B cell (primary cell): ENCODE measurements at regions not wholly inside any gene's neighbourhood (a gene's known extent, or its start where the extent isn't known, plus 50 kb on each side); places are given as distances from the start of the nearest gene placed in this dataset.

Source experiments
- ATAC-seq: fragments of 200-7000 bp; cut with Tn5 transposase; one replicate; pipeline ENCODE4 v1.10.0; 2021; ENCODE audit warnings: low read depth, mild to moderate bottlenecking, moderate number of reproducible peaks, moderate library complexity
- CTCF ChIA-PET: fragments of 350-600 bp; sonication (Branson Sonifier 250); formaldehyde crosslinking; loops from one replicate; lab custom pipeline; 2021; ENCODE audit warnings: antibody characterized with exemption, inconsistent platforms; lab: Charles Lee
- POLR2A ChIA-PET: fragments of 350-600 bp; sonication (Branson Sonifier 250); formaldehyde crosslinking; loops from one replicate; lab custom pipeline; 2021; ENCODE audit warnings: antibody characterized with exemption; lab: Charles Lee
- DNase-seq: peaks from one replicate; pipeline ENCODE4 v3.0.0; 2013
- H2AFZ ChIP-seq: 2 replicates; pipeline ENCODE4 v1.6.1; 2012; ENCODE audit warnings: mild to moderate bottlenecking, low read depth, low read length; ENCODE audit not compliant: insufficient read depth, poor library complexity, severe bottlenecking
- H3K27ac ChIP-seq, 2 donors: 1 replicate in 1 of 2; 2 replicates in 1 of 2; pipeline ENCODE4 v1.5.1; 2012 to 2013; ENCODE audit warnings: low read length in 2 of 2, mild to moderate bottlenecking in 2 of 2, moderate library complexity in 1 of 2
- H3K27me3 ChIP-seq, 4 experiments: fragments of 200-600 bp in 1 of 4; sonication (generic) in 1 of 4; replicated peaks in 1 of 4; 1 replicate in 2 of 4; 2 replicates in 2 of 4; pipeline versions ENCODE4 v1.6.1 to v1.7.0; 2013 to 2016; ENCODE audit warnings: low read length in 3 of 4, mild to moderate bottlenecking in 2 of 4, mixed read lengths in 1 of 4, moderate library complexity in 1 of 4; ENCODE audit not compliant: insufficient read depth in 4 of 4, control insufficient read depth in 3 of 4; ENCODE audit errors: control extremely low read depth in 1 of 4
- H3K36me3 ChIP-seq, 2 experiments: replicated peaks in 1 of 2; 1 replicate in 1 of 2; 2 replicates in 1 of 2; pipeline versions ENCODE4 v1.6.1 to v1.7.1; 2013; ENCODE audit warnings: low read length in 1 of 2; ENCODE audit not compliant: insufficient read depth in 2 of 2, control insufficient read depth in 1 of 2; ENCODE audit errors: control extremely low read depth in 1 of 2, extremely low read depth in 1 of 2
- H3K4me1 ChIP-seq, 2 donors: fragments of 200-600 bp in 1 of 2; sonication (generic) in 1 of 2; 1 replicate in 1 of 2; 2 replicates in 1 of 2; pipeline versions ENCODE4 v1.5.1 to v1.6.1; 2013 to 2017; ENCODE audit warnings: low read length in 2 of 2; ENCODE audit not compliant: control insufficient read depth in 2 of 2, insufficient read depth in 2 of 2
- H3K4me2 ChIP-seq: replicated peaks from 2 replicates; pipeline ENCODE3; 2012; ENCODE audit warnings: mild to moderate bottlenecking, low read depth, low read length; ENCODE audit not compliant: poor library complexity, severe bottlenecking
- H3K4me3 ChIP-seq, 5 experiments: fragments of 200-600 bp in 1 of 5; sonication (generic) in 1 of 5; 1 replicate in 3 of 5; 2 replicates in 2 of 5; pipeline versions ENCODE4 v1.5.1 to v1.7.0; 2011 to 2016; ENCODE audit warnings: low read length in 4 of 5, mild to moderate bottlenecking in 4 of 5, low read depth in 2 of 5, control low read depth in 1 of 5, moderate library complexity in 1 of 5; ENCODE audit not compliant: insufficient read depth in 1 of 5; ENCODE audit errors: control extremely low read depth in 1 of 5, extremely low read depth in 1 of 5
- H3K79me2 ChIP-seq: fragments of 200-600 bp; sonication (generic); one replicate; pipeline ENCODE4 v1.6.0; 2016; ENCODE audit warnings: low read length; ENCODE audit not compliant: control insufficient read depth, insufficient read depth
- H3K9ac ChIP-seq: fragments of 200-600 bp; sonication (generic); 2 replicates; pipeline ENCODE4 v1.6.1; 2017; ENCODE audit warnings: mild to moderate bottlenecking, low read length, moderate library complexity
- H3K9me3 ChIP-seq, 3 donors: one replicate each; pipeline versions ENCODE4 v1.6.1 to v1.7.1; 2013; ENCODE audit warnings: low read length in 2 of 3; ENCODE audit not compliant: control insufficient read depth in 2 of 3, insufficient read depth in 1 of 3; ENCODE audit errors: control extremely low read depth in 1 of 3
- H4K20me1 ChIP-seq: 2 replicates; pipeline ENCODE4 v1.6.0; 2012; ENCODE audit warnings: mild to moderate bottlenecking, low read length; ENCODE audit not compliant: insufficient read depth, control insufficient read depth, poor library complexity, severe bottlenecking
- H3K27ac Mint-ChIP-seq: one replicate; pipeline ENCODE4 v1.8.0; 2021; ENCODE audit warnings: mixed read lengths
- H3K27me3 Mint-ChIP-seq: one replicate; pipeline ENCODE4 v1.8.0; 2021; ENCODE audit warnings: mixed read lengths
- H3K4me1 Mint-ChIP-seq: one replicate; pipeline ENCODE4 v1.8.0; 2021; ENCODE audit warnings: mixed read lengths
- H3K4me3 Mint-ChIP-seq: one replicate; pipeline ENCODE4 v1.8.0; 2021; ENCODE audit warnings: mixed read lengths
- H3K9me3 Mint-ChIP-seq: one replicate; pipeline ENCODE4 v1.8.0; 2022; ENCODE audit warnings: mixed read lengths; ENCODE audit not compliant: insufficient read depth
- EZH2 ChIP-seq: IDR thresholded peaks from 2 replicates; pipeline ENCODE4 v1.6.1; 2012; ENCODE audit warnings: borderline replicate concordance, low read depth, mild to moderate bottlenecking, moderate library complexity, low read length; ENCODE audit not compliant: insufficient read depth, poor library complexity, severe bottlenecking
- WGBS: methylation state at CpG from one replicate; pipeline ENCODE4 v1.1.5; 2013; ENCODE audit warnings: missing lambda C conversion rate; ENCODE audit not compliant: insufficient coverage; 5-methylcytosine and 5-hydroxymethylcytosine counted together
- intact Hi-C: fragments of 100-400 bp; cut with micrococcal nuclease; formaldehyde crosslinking; loops from one replicate; pipeline ENCODE4 v1.10.0; 2022
- TF ChIP-seq, protein P1 (sequence below): fragments of 200-600 bp; IDR thresholded peaks from one replicate; pipeline ENCODE4 v1.8.0; 2022; ENCODE audit warnings: antibody characterized with exemption, mild to moderate bottlenecking

DNA sequence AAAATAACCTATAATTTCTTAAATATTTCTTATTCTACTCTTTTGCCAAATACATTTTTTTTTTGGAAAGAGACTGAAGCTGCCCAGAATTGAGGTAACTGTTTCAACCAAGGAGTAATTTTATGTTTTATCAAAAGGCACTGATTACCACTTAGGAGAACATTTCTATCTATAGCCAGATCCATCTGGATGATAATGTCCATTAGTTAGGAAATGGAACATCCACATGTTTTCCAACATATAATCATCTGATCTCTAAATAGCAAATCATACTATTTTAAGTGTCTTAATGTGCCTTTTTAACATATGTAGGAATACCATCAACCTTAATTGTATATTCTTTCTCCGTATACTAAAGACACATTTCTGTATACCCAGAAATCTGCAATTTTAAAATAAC is 1068.9 kb downstream of the NXPH1 start:
- intact Hi-C loops: no loop called here
- H3K27me3 Mint-ChIP-seq: no peaks in the 10 kb centered on the region
- Histone ChIP-seq H3K36me3 (no peaks in the 10 kb centered on the region), H3K27ac (no peak overlapping the region), H3K27me3 (no peaks in the 10 kb centered on the region), H3K9ac (no peak overlapping the region), H3K79me2 (no peaks in the 10 kb centered on the region), H3K4me2 (no peak overlapping the region), H2AFZ (no peak overlapping the region), H4K20me1 (no peaks in the 10 kb centered on the region), H3K4me3 (no peak overlapping the region), H3K4me1 (no peaks in the 10 kb centered on the region), H3K9me3 (no peaks in the 10 kb centered on the region)
- CTCF ChIA-PET: no interaction called here
- TF ChIP-seq, protein P1, sequence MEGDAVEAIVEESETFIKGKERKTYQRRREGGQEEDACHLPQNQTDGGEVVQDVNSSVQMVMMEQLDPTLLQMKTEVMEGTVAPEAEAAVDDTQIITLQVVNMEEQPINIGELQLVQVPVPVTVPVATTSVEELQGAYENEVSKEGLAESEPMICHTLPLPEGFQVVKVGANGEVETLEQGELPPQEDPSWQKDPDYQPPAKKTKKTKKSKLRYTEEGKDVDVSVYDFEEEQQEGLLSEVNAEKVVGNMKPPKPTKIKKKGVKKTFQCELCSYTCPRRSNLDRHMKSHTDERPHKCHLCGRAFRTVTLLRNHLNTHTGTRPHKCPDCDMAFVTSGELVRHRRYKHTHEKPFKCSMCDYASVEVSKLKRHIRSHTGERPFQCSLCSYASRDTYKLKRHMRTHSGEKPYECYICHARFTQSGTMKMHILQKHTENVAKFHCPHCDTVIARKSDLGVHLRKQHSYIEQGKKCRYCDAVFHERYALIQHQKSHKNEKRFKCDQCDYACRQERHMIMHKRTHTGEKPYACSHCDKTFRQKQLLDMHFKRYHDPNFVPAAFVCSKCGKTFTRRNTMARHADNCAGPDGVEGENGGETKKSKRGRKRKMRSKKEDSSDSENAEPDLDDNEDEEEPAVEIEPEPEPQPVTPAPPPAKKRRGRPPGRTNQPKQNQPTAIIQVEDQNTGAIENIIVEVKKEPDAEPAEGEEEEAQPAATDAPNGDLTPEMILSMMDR: no peak
- TF ChIP-seq EZH2: no peak
- no peak overlapping the region for H3K27ac Mint-ChIP-seq
- no CpG with 5 or more reads among the region's 1 CpG for WGBS
- no peak overlapping the region for H3K4me3 Mint-ChIP-seq
- H3K9me3 Mint-ChIP-seq: no peaks in the 10 kb centered on the region
- DNase-seq: no peak
- POLR2A ChIA-PET: no interaction called here
- no peaks in the 10 kb centered on the region for H3K4me1 Mint-ChIP-seq
- ATAC-seq: no peak

DNA sequence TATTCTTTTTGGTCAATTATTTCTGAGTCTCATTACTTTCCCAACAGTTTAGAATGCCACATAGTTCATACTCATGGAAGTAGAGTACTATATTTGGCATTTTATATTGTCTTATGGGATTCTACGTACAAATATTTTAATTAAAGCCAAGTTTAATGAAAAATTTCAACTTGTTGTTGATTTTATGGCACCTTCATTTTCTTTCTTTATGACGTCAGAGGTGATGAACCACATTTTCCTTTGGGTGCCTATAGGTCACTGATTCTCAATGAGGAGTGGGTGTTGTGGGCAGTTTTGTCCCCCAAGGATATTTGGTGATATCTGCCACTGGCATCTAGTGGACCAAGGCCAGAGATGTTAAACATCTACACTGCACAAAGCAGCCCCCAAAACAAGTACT is 1071.3 kb downstream of the NXPH1 start:
- no peaks in the 10 kb centered on the region for H3K79me2 ChIP-seq
- H2AFZ ChIP-seq: no peak overlapping the region
- Mint-ChIP-seq H3K9me3 (no peaks in the 10 kb centered on the region), H3K4me1 (no peaks in the 10 kb centered on the region), H3K4me3 (no peak overlapping the region), H3K27me3 (no peaks in the 10 kb centered on the region), H3K27ac (no peak overlapping the region)
- POLR2A ChIA-PET: no interaction called here
- DNase-seq: no peak
- WGBS: 100% methylated on average over 1 of the region's 2 CpGs
- no peaks in the 10 kb centered on the region for H3K27me3 ChIP-seq
- H3K9me3 ChIP-seq: no peaks in the 10 kb centered on the region
- intact Hi-C loops: no loop called here
- TF ChIP-seq, protein P1: no peak
- no peak for TF ChIP-seq EZH2
- H3K4me1 ChIP-seq: no peaks in the 10 kb centered on the region
- no peak overlapping the region for H3K4me3 ChIP-seq
- H3K4me2 ChIP-seq: no peak overlapping the region
- H4K20me1 ChIP-seq: no peaks in the 10 kb centered on the region
- H3K9ac ChIP-seq: no peak overlapping the region
- H3K36me3 ChIP-seq: no peaks in the 10 kb centered on the region
- ATAC-seq: no peak
- H3K27ac ChIP-seq: no peak overlapping the region
- CTCF ChIA-PET: no interaction called here
